GM18868 (cell line): ENCODE measurements at regions not wholly inside any gene's neighbourhood (a gene's known extent, or its start where the extent isn't known, plus 50 kb on each side); places are given as distances from the start of the nearest gene placed in this dataset.
"Not testable (repeated sequence)": the region's sequence is repeated elsewhere in the genome, so short reads cannot be mapped to it uniquely, and the experiment has no call there.

Experiments
- ATAC-seq: cut with Tn5 transposase; IDR thresholded peaks from one replicate; pipeline ENCODE4 v1.9.1; 2021; ENCODE audit warnings: mild to moderate bottlenecking, moderate library complexity; ENCODE audit not compliant: unreplicated experiment

- no peak for ATAC-seq
These were observed 109.2 kb downstream of the BASP1 start for GRCh38 chr5:17326600-17327037.

GRCh38 chr5:17327048-17327625, 109.7 kb downstream of the BASP1 start:
- ATAC-seq, result no peak

DNA sequence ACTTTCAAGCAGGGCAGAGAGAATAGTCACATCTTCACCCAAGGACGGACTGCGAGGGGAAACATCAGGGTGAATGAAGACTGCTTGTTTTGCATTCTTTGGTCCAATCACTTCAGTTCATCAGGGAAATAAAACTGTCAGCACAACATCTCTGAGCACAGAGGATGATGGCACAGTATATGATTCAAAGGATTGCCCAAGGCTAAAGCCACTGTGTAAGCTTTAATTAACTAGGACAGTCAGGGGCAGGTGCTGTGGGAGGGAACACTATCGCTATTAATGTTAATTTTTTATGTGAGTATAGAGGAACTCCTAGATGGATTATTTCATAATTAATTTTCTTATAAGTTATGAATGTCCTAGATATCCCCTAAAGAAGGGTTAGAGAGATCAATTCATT, 112.1 kb downstream of the BASP1 start:
- ATAC-seq, result no peak

DNA sequence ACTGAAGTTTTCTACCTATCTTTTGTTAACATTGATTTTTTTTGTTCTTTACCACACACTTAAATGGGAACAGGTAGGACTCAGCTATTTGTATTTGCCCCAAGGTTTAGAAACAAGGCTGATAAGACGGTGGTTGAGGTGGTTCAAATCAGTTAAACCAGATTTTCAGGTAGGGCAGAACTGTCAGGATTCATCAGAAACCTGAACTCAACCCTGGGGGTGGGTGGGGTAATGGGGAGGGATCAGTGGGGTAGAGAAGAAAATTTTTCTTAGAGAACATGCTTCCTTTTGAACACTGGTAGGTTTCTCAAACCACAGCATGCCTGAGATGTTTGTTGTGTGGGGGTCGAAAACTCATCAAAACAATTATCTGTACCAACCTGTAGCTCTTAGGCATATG, 113.0 kb downstream of the BASP1 start:
- no peak for ATAC-seq

DNA sequence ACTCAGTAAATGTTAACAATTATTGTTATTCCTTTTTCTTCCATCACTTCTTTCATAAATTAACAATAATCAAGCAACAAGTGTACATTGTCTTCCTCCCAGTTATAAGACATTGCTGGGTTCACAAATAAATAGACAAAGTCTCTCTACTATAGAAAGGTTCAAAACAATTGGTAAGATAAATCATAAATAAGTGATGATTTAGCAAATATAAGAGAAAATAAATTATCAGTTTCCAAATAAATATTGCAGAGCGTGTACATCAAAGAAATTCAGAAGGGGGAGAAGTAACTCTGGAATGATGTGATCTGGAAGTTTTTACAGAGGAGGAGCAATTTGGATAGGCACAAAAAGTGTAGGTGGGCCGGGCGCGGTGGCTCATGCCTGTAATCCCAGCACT, 114.2 kb downstream of the BASP1 start:
- no peak for ATAC-seq

DNA sequence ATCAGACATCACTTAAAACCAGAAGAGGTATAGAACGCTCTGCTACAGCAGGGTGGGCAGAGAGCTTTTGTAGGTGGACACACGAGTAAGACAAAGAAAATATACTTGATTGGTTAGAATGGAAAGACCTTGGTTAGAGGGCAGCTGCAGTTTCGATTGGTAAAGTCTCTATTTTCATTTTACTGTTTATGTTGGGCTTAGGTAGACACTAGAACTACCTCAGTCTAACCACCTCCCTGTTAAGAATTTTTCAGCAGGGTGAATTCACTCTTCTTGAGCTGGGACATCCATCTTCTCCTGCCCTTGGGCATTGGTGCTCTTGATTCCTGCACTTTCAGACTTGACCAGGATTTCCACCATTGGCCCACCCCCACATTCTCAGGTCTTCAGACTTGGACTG, 116.3 kb downstream of the BASP1 start:
- no peak for ATAC-seq

GRCh38 chr5:17336054-17336453, 118.6 kb downstream of the BASP1 start:
- no peak for ATAC-seq

DNA sequence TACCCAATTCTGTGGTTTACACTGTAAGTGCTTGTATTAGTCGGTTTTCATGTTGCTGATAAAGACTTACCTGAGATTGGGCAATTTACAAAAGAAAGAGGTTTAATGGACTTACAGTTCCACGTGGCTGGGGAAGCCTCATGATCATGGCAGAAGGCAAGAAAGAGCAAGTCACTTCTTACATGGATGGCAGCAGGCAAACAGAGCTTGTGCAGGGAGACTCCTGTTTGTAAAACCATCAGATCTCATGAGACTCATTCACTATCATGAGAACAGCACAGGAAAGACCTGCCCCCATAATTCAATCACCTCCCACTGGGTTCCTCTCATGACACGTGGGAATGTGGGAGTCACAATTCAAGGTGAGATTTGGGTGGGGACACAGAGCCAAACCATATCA, 119.3 kb downstream of the BASP1 start:
- ATAC-seq, result not testable (repeated sequence)

DNA sequence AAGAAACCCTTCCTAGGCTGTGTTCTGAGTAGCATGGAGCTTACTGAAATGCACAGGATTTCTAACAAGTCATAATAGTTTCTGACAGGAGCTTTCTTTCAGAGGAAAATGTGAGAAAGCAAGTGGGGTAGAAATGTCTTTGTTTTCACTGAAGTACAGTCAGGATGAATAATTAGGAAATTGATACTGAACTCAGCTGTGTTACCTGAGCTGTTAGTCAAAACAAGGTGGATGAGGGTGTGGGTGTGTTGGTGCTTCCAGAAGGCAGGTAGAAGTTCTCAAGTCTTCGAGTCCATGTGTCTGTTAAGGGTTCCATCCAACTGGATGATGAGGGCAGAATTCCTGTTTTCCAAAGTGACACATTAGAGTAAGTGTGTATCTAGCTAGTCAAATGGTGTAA, 122.4 kb downstream of the BASP1 start:
- no peak for ATAC-seq

DNA sequence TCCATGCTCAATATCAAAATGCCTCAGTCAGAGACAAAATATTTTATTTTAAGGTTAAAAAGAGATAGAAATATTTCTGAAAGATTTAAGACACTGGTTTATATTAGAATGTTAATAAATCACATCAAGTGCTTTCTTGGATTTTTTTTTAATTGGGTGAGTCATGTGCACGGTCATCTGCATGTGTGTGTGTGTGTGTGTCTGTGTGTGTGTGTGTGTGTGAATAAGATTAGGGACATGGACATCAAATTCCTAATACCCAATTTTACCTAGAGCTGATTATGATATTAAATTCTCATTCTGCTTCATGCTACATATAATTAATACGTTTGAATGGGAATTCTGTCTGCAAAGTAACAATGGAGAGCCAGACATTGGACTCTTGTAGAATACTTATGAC, 122.9 kb downstream of the BASP1 start:
- no peak for ATAC-seq

- no peak for ATAC-seq
These were observed 123.4 kb downstream of the BASP1 start for GRCh38 chr5:17340819-17341218.

DNA sequence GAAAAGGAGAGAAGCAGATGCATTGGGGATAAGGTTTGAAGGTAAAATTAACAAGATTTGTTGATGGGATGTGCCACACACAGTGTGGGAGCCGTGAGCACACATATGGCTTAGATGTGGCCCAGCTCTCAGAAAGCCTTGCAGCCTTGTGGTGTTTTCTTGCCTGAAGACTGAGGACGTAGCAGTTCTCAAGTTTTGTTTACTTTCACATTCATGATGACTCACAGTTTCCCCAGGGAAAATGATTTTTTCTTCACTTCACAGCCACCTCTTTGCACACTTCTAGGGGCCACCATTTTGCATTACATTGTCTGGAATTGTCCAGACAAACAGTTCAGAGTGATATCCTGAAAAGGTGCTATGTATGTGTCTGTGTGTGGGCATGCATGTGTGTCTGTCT, 126.2 kb downstream of the BASP1 start:
- peak; percentile 95 for ATAC-seq

DNA sequence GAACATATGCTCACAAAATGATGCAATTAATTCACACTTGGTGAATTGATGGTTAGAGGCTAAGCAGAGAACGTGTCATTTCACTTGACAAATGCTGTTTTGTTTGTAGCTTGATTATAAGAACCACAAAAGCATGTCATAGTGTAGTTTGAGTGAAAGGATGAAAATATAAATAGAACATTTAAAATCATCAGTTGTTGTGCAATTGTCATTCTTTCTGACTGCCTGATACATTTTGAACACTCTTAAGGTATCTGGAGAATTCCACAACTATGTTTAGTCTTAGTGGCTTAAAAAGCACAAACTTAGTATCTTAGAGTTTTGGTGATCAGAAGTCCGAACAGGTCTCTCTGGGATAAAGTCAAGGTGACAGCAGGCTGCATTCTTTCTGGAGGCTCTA, 129.4 kb downstream of the BASP1 start:
- no peak for ATAC-seq

DNA sequence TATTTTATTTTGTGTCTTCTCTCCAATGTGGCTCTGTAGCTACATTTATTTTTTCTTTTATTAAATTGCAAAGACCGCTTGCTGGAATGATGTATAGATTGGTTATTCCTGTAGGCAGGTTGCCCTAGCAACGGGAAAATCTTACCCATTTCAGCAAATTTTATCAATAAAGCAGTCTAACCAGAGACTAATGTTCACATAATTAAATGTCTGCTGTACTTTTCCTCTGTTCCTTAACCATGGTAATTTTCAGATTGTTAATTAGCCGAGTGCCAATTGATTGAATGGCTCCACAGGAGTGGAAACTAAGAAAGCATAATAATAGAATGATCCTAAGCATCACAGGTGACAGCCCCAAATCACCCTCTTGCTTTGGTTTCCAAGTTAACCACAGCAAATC, 134.8 kb downstream of the BASP1 start:
- no peak for ATAC-seq

GRCh38 chr5:17354265-17354664, 136.8 kb downstream of the BASP1 start:
- ATAC-seq, result no peak

- ATAC-seq, result no peak
These were observed 138.3 kb downstream of the BASP1 start for GRCh38 chr5:17355586-17356346.

GRCh38 chr5:17356551-17356950, 139.1 kb downstream of the BASP1 start:
- ATAC-seq, result no peak

- ATAC-seq, result no peak
These were observed 140.1 kb downstream of the BASP1 start for GRCh38 chr5:17357504-17357903.

GRCh38 chr5:17358031-17358430, 140.0 kb upstream of the TAF11L2 start:
- ATAC-seq, result no peak

- ATAC-seq, result no peak
These were observed 138.5 kb upstream of the TAF11L2 start for GRCh38 chr5:17359451-17360011.

GRCh38 chr5:17360879-17361278, 137.2 kb upstream of the TAF11L2 start:
- ATAC-seq, result no peak

- ATAC-seq, result no peak
These were observed 136.7 kb upstream of the TAF11L2 start for GRCh38 chr5:17361331-17361730.
